Sigmoid colon (tissue), 4 donors: ENCODE measurements at regions not wholly inside any gene's neighbourhood (a gene's known extent, or its start where the extent isn't known, plus 50 kb on each side); places are given as distances from the start of the nearest gene placed in this dataset.

Experiments
- EP300 ChIP-seq, 4 donors: sonication (generic); formaldehyde crosslinking; IDR thresholded peaks; one replicate each; pipeline ENCODE4 v1.6.1; 2017; ENCODE audit warnings: antibody characterized with exemption in 4 of 4
- POLR2AphosphoS5 ChIP-seq, 4 donors: sonication (generic); formaldehyde crosslinking; IDR thresholded peaks; one replicate each; pipeline ENCODE4 v1.6.1; 2017; ENCODE audit warnings: antibody characterized with exemption in 4 of 4
- TF ChIP-seq, protein P1 (sequence below), 4 experiments: fragments of 450-650 bp in 3 of 4; fragments of 200-600 bp in 1 of 4; IDR thresholded peaks; one replicate each; pipeline ENCODE4 v1.5.1; 2016 to 2019; ENCODE audit warnings: antibody characterized with exemption in 4 of 4, mild to moderate bottlenecking in 3 of 4, moderate library complexity in 2 of 4

DNA sequence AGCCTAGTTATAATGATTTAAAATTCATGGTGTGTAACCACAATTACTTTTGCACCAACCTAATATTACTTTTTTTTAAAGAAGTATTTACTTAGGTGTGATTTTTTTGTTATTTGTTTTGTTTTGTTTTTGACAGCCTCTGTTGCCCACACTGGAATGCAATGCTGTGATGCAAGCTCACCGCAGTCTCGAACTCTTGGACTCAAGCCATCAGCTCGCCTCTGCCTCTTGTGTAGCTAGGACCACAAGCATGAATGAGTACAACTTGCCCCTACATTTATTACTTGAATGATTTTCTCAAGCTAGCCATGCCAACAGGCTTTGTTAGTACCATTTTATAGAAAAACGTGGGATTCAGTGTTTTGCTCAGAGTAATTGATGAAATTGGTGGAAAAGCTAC lies 488.8 kb upstream of the CPEB2 start:
- TF ChIP-seq POLR2AphosphoS5 (IDR thresholded peaks at IDR 0.05): no peak
- TF ChIP-seq, protein P1, sequence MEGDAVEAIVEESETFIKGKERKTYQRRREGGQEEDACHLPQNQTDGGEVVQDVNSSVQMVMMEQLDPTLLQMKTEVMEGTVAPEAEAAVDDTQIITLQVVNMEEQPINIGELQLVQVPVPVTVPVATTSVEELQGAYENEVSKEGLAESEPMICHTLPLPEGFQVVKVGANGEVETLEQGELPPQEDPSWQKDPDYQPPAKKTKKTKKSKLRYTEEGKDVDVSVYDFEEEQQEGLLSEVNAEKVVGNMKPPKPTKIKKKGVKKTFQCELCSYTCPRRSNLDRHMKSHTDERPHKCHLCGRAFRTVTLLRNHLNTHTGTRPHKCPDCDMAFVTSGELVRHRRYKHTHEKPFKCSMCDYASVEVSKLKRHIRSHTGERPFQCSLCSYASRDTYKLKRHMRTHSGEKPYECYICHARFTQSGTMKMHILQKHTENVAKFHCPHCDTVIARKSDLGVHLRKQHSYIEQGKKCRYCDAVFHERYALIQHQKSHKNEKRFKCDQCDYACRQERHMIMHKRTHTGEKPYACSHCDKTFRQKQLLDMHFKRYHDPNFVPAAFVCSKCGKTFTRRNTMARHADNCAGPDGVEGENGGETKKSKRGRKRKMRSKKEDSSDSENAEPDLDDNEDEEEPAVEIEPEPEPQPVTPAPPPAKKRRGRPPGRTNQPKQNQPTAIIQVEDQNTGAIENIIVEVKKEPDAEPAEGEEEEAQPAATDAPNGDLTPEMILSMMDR (IDR thresholded peaks at IDR 0.05): no peak
- no peak for TF ChIP-seq EP300 (IDR thresholded peaks at IDR 0.05)
